MM.1S (cell line): ENCODE measurements at regions not wholly inside any gene's neighbourhood (a gene's known extent, or its start where the extent isn't known, plus 50 kb on each side); places are given as distances from the start of the nearest gene placed in this dataset.

Experiments
- DNase-seq: peaks from one replicate; pipeline ENCODE4 v3.0.0-alpha.2; 2015
- H2AFZ ChIP-seq: fragments of 300-600 bp; sonication (generic); 2 replicates; pipeline ENCODE4 v1.6.0; 2016; ENCODE audit warnings: antibody characterized with exemption, low read length
- H3F3A ChIP-seq: fragments of 300-600 bp; sonication (generic); 2 replicates; pipeline ENCODE4 v1.6.1; 2016; ENCODE audit warnings: mild to moderate bottlenecking, antibody characterized with exemption, low read length, moderate library complexity, mixed read lengths; ENCODE audit not compliant: insufficient read depth
- H3K27ac ChIP-seq: fragments of 300-600 bp; sonication (generic); 2 replicates; pipeline ENCODE4 v1.5.1; 2016; ENCODE audit warnings: mild to moderate bottlenecking, low read length
- H3K27me3 ChIP-seq: fragments of 300-600 bp; sonication (generic); replicated peaks from 2 replicates; pipeline ENCODE4 v1.6.0; 2016; ENCODE audit warnings: low read length; ENCODE audit not compliant: insufficient read depth
- H3K36me3 ChIP-seq: fragments of 300-600 bp; sonication (generic); replicated peaks from 2 replicates; pipeline ENCODE4 v1.6.1; 2016; ENCODE audit warnings: mild to moderate bottlenecking, low read length, mixed read lengths; ENCODE audit not compliant: insufficient read depth
- H3K4me1 ChIP-seq: fragments of 300-600 bp; sonication (generic); 2 replicates; pipeline ENCODE4 v1.6.1; 2016; ENCODE audit warnings: low read length, mixed read lengths
- H3K4me2 ChIP-seq: fragments of 300-600 bp; sonication (generic); 2 replicates; pipeline ENCODE4 v1.6.0; 2016; ENCODE audit warnings: low read depth, low read length
- H3K4me3 ChIP-seq: fragments of 300-600 bp; sonication (generic); 2 replicates; pipeline ENCODE4 v1.5.1; 2016; ENCODE audit warnings: low read length, mixed read lengths
- H3K79me2 ChIP-seq: fragments of 300-600 bp; sonication (generic); 2 replicates; pipeline ENCODE4 v1.6.1; 2016; ENCODE audit warnings: mixed run types, low read length, mixed read lengths
- H3K9ac ChIP-seq: fragments of 300-600 bp; sonication (generic); 2 replicates; pipeline ENCODE4 v1.6.1; 2016; ENCODE audit warnings: low read length, mixed read lengths
- H3K9me2 ChIP-seq: fragments of 300-600 bp; sonication (generic); replicated peaks from 2 replicates; pipeline ENCODE4 v1.6.1; 2016; ENCODE audit warnings: mild to moderate bottlenecking, low read length, mixed read lengths; ENCODE audit not compliant: insufficient read depth
- H3K9me3 ChIP-seq: fragments of 300-600 bp; sonication (generic); replicated peaks from 2 replicates; pipeline ENCODE4 v1.6.1; 2016; ENCODE audit warnings: mild to moderate bottlenecking, low read length, mixed read lengths; ENCODE audit not compliant: insufficient read depth
- H4K20me1 ChIP-seq: fragments of 300-600 bp; sonication (generic); 2 replicates; pipeline ENCODE4 v1.6.1; 2016; ENCODE audit warnings: mild to moderate bottlenecking, low read length, moderate library complexity, mixed read lengths; ENCODE audit not compliant: insufficient read depth
- CTCF ChIP-seq: fragments of 300-600 bp; sonication (generic); IDR thresholded peaks from 2 replicates; pipeline ENCODE4 v1.5.1; 2016; ENCODE audit warnings: antibody characterized with exemption, low read length, mixed read lengths
- EZH2 ChIP-seq: fragments of 300-600 bp; sonication (generic); optimal IDR thresholded peaks from 2 replicates; pipeline ENCODE3; 2017; ENCODE audit warnings: low read depth, mild to moderate bottlenecking, antibody characterized with exemption, low read length, mixed read lengths
- EZH2phosphoT487 ChIP-seq: fragments of 300-600 bp; sonication (generic); IDR thresholded peaks from 2 replicates; pipeline ENCODE4 v1.6.1; 2018; ENCODE audit warnings: antibody characterized with exemption, low read length

- no peak overlapping the region for H3K4me2 ChIP-seq
- H3K27ac ChIP-seq = no peak overlapping the region
- H3K9ac ChIP-seq = no peak overlapping the region
- no peaks in the 10 kb centered on the region for H3K79me2 ChIP-seq
- H3K9me2 ChIP-seq = no peaks in the 10 kb centered on the region
- H3K4me1 ChIP-seq = no peaks in the 10 kb centered on the region
- no peaks in the 10 kb centered on the region for H3K27me3 ChIP-seq
- H3K36me3 ChIP-seq = no peaks in the 10 kb centered on the region
- no peaks in the 10 kb centered on the region for H3K9me3 ChIP-seq
- H2AFZ ChIP-seq = no peak overlapping the region
- H4K20me1 ChIP-seq = no peaks in the 10 kb centered on the region
- H3F3A ChIP-seq = no peaks in the 10 kb centered on the region
- no peak overlapping the region for H3K4me3 ChIP-seq
- no peak for TF ChIP-seq EZH2phosphoT487
- TF ChIP-seq CTCF = no peak
- no peak for TF ChIP-seq EZH2
- no peak for DNase-seq
Measured at GRCh38 chr12:23426328-23426727, 523.1 kb downstream of the SOX5 start.

GRCh38 chr12:23428758-23429157, 520.7 kb downstream of the SOX5 start:
- TF ChIP-seq CTCF (no peak), EZH2phosphoT487 (no peak), EZH2 (no peak)
- no peaks in the 10 kb centered on the region for H3K36me3 ChIP-seq
- no peak overlapping the region for H3K4me3 ChIP-seq
- no peaks in the 10 kb centered on the region for H3K27me3 ChIP-seq
- H3F3A ChIP-seq = no peaks in the 10 kb centered on the region
- H3K9ac ChIP-seq = no peak overlapping the region
- H2AFZ ChIP-seq = no peak overlapping the region
- no peaks in the 10 kb centered on the region for H3K9me2 ChIP-seq
- no peaks in the 10 kb centered on the region for H3K9me3 ChIP-seq
- no peaks in the 10 kb centered on the region for H3K79me2 ChIP-seq
- no peak overlapping the region for H3K4me2 ChIP-seq
- no peak for DNase-seq
- H3K27ac ChIP-seq = no peak overlapping the region
- no peaks in the 10 kb centered on the region for H3K4me1 ChIP-seq
- H4K20me1 ChIP-seq = no peaks in the 10 kb centered on the region

- TF ChIP-seq CTCF (no peak), EZH2 (no peak), EZH2phosphoT487 (no peak)
Measured at GRCh38 chr12:23431006-23431405, 518.5 kb downstream of the SOX5 start.

More at GRCh38 chr12:23431006-23431405, 518.5 kb downstream of the SOX5 start:
- Histone ChIP-seq H2AFZ (no peak overlapping the region), H3K27ac (no peak overlapping the region), H3K9ac (no peak overlapping the region), H3K27me3 (no peaks in the 10 kb centered on the region), H3K79me2 (no peaks in the 10 kb centered on the region), H3K36me3 (no peaks in the 10 kb centered on the region), H3K4me1 (no peaks in the 10 kb centered on the region), H3K4me2 (no peak overlapping the region), H3K9me3 (no peaks in the 10 kb centered on the region), H3F3A (no peaks in the 10 kb centered on the region), H4K20me1 (no peaks in the 10 kb centered on the region), H3K9me2 (no peaks in the 10 kb centered on the region), H3K4me3 (no peak overlapping the region)
- no peak for DNase-seq
